GM21528 (cell line): ENCODE measurements at regions not wholly inside any gene's neighbourhood (a gene's known extent, or its start where the extent isn't known, plus 50 kb on each side); places are given as distances from the start of the nearest gene placed in this dataset.
"Not testable (repeated sequence)": the region's sequence is repeated elsewhere in the genome, so short reads cannot be mapped to it uniquely, and the experiment has no call there.

Experiments
- ATAC-seq: cut with Tn5 transposase; IDR thresholded peaks from one replicate; pipeline ENCODE4 v1.9.1; 2021; ENCODE audit warnings: mild to moderate bottlenecking, moderate library complexity; ENCODE audit not compliant: unreplicated experiment, low FRiP score

DNA sequence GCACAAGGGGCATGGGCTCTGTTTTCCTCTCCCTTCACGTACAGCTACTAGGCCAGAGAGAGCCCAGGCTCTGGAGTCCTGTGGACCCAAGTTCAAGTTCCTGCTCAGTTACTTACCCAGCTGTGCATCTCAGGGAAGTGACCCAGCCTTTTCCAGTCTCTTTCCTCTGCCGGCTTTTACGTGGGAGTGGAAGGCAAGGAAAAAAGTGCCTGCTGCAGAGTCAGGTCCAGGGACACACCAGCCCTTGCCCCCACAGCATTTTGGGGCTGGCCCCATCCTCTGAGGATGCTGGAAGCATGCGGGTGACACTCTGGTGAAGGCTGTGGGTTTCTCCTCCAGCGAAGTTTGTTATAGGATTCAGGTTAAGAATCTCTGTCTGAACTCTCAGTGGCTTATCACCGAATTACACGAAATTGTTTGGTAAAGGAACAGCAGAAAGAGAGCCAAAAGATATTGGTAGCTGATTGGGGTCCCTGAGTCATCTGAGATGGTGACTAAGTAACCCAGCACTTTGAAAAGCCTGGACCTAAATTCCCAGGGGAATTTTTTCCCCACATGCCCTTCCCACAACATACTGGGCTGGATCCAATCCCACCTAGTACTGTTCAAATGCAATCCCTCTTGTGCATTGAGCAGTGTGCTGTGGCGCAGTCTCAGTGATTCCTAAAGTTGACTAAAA lies 424.3 kb downstream of the RPS24 start:
- no peak for ATAC-seq

DNA sequence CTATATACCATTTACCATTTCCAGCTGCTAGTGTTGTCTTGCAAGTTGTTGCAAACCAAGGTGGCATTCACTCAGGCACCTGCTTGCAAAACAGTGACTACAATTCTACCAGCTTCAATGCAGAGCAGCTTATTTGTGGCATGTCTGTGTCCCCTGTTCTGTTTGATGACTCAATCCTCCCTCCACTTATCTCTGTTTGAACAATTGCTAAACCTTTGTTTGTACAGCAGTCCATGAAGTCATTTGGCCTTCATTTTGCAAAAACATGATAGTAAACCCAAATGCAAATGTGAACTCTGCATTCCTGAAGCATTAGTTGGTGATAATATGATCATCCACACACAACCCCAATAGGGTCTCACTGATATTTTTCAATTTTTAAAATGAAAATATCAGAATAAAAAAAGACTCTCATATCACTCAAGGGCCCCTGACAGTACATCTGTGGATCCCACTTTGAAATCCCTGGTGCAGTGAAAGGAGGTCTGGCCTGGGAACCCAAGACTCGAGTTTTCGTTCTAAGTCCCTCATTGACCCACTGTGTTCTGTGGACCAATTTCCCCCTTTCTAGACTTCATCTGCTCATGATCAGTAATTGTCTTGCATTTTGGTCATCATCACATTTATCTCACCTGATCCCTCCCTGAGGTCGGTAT lies 425.4 kb downstream of the RPS24 start:
- no peak for ATAC-seq

DNA sequence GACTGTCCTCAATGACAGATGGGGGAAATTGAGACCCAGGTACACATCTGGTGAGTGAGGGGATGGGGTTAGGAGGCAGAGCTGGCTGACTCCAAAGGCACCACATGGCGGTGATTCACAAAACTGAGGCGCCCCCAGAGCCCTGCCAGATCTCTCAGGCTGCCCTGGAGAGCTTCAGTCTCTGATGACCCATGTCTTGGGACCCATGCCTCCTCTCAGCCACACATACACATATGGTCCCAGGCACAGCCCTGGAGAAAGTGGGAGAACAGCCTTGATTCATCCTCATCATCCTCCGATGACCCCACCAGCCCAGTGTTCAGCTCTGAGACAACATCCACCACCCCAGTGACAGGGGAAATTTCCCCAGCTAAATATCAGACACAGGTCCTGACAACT lies 426.0 kb downstream of the RPS24 start:
- no peak for ATAC-seq

DNA sequence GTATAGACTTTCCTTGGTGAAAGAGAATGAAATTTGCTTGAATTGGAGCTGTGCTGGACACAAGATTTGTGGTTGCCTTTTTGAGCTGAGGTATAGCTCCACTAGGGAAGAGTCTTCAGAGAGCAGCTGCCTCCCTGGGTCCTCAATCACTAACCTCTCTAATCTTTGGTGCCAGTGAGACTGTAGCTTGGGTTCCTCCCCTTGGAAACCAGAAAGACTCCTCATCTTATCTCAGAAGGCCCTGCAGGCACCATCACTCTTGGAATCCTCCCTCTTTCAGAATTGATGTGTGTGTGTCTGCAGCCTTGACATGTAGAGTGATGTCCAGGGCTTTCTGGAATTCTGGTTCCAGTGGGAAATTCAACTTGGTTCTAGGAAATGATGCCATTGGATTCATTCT lies 426.5 kb downstream of the RPS24 start:
- no peak for ATAC-seq

DNA sequence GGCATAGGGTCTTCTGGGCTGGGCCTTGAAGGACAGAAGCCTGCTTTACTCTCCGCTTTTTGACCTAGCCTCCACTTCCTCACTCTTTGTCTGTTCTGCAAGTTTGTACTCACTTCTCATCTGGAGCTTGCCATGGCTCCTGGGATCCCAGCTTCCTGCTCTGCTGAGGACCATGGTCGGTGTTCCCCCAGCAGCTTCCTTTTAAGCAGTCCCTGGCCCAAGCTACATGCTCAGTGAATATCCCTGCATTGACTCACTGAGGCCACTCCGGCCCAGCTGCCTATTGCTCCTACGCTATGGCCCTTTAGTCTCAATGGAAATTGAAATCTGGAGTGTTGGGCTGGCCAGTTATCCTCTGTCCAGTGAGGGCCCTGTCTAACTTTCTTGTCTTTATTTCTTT lies 427.7 kb downstream of the RPS24 start:
- ATAC-seq, result no peak

DNA sequence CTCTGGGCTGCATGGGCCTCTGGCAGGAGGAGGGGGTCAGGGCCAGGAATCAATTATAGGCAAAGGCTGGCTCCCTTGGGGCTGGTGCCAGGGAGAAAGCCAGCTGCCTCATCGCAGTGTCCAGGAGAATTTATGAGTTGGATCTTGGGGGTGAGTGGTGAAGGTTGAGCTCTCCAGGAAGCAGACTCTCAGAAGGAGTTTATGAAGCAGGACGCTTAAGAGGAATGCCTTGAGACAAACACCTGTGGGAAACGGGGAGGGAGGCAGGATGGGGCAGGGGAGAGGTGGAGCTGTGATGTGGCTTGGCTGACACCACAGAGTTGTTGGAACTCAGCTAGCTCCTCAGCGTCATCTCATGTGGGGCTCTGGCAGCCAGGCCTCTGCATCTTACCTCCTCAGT lies 428.5 kb downstream of the RPS24 start:
- ATAC-seq, result no peak

DNA sequence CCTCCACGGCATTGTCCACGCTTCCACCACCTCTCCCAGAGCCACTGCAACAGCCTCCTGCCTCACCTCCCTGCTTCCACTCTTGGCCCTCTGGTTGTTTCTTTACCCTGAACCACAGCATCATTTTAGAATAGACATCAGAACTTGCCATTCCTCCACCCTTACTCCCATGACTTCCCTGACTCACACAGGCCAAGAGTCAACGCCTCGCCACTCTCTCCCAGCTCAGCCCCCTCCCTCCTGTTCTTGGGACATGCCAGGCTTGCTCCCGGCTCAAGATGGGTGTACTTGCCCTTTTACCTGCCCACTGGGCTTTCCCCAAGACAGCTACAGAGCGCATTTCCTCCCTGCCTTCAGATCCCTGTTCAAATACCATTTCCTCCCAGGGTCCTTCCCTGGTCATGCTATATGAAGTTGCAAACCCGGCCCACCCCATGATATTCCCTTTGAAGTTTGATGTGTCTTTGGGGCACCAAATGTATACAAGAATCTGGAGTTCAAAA lies 429.1 kb downstream of the RPS24 start:
- no peak for ATAC-seq

DNA sequence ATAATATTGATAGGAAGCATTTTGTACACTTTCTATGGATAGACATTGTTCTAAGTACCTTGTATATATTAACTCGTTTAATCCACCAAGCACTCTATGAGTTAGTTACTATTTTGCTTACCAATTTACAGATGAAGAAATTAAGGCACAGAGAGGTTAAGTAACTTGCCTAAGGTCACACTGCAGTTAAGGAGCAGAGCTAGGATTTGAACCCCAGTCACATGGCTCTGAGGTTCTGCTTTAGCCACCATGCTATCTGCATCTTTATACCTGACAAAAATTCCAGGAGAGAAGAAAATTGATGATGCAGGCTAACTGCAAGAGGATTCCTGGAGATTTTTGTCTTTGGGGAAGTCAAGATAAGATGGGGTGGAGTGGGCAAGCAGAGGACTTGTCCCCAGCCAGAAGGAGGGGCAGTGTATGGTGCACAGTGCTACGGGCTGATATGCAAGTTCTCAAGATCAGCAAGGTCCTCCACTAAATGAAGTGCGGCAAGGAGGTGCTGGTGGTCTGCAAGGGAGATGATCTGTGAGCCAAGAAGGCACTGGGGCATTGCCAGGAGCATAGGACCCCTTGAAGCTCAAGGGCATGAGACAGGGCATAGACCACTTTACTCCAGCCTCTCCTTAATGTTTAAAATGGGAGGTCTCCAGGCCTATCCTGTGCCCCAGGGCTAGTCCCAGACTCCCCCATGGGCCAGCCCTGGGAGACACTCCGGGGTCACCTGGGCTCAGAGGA lies 430.6 kb downstream of the RPS24 start:
- no peak for ATAC-seq

DNA sequence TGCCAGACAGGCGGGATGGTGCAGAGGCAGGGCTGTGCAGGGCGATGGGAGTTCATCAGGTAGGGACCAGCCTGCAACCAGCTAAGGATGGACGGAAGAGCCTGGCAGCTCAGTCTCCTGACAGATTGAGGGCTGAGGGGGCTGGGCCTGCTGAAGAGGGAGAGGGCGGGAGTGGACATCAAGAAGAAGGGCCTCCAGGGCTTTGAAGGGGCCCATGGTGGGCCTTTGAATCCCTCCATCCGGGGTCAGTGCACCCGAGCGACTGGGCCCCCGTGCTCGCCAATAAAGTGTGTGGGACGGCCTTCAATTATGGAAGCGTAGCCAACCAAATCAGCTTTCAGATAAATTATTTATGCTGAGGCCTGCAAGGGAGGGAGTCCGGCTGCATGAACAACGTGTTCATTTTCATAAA lies 431.2 kb downstream of the RPS24 start:
- ATAC-seq, result no peak

DNA sequence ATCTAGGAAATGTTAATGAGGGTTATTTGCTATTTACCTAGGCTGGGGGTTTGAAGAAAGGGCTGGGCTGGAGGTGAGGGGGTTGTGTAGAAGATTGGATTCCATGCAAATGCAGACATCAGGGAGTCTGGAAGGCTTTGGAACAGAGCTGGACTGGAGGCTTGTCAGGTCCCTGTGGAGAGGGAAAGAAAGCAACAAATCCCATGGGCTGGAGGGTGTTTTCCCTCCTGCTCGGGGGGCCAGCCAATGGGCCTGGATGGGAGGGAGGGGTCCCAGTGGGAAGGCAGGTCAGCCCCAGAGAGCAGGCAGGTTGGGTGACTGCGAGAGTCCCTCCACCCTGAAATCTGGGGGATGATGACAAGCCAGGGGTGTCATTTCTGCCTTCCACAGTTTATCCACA lies 431.8 kb downstream of the RPS24 start:
- ATAC-seq, result no peak

DNA sequence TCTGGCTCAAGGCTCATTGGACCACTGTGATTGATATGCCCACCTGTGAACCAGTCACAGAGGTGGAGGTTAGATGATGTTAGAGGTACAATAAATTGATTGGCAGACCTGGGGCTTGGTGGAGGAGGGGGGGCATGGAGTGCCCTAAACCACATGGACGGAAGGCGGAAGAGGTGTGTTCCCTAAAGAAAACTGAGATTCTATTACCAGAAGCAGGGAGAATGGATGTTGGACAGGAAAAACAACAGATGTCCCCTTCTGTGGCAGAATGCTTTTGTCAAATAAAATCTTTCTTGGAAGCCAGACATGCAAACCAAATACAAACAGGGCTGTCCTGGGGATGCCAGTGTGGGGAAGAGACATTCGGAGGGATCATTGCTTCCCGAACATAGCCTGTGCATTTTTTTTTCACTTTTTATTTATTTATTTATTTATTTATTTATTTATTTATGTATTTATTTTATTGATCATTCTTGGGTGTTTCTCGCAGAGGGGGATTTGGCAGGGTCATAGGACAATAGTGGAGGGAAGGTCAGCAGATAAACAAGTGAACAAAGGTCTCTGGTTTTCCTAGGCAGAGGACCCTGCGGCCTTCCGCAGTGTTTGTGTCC lies 433.9 kb downstream of the RPS24 start:
- no peak for ATAC-seq

DNA sequence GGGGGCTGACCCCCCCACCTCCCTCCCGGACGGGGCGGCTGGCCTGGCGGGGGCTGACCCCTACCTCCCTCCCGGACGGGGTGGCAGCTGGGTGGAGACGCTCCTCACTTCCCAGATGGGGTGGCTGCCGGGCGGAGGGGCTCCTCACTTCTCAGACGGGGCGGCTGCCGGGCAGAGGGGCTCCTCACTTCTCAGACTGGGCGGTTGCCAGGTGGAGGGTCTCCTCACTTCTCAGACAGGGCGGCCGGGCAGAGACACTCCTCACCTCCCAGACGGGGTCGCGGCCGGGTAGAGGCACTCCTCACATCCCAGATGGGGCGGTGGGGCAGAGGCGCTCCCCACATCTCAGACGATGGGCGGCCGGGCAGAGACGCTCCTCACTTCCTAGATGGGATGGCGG lies 435.1 kb downstream of the RPS24 start:
- not testable (repeated sequence) for ATAC-seq

DNA sequence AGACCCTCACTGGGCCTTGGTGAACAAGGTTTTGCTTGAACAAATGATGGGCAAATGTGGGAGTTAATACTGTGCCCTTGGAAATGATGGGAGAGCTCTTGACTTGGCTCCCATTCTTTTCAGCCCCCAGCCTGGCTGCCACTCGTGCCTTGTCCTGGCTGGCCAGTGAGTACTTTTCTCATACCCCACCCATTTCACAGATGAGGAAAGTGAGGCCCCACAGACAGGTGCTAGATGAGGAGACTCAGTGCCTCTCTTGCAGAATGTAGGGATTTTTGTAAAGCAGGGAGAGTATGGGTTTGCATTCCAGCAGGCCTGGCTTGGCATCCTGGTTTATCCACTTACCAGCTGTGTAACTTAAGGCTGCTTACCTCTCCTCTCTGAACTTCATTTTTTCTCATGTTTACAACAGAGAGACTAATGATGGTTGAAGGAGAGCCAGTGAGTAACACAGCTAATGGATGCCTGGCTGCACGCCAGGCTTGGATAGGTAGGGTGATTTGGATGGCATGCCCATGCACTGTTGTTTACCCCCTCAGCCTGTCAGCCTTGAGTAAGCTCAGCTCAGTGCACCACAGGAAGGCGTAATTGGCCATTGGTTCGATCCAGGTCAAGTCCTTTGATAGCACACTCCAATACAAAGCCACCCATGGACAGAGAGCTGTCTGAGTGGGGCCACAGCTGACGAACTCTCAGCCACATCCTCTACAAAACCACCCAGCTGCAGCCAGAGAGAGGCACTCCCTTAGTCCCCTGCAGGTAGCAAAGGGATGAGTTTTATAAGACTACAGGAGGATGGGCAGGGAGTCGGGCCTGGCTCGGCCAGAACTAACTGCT lies 436.8 kb downstream of the RPS24 start:
- ATAC-seq, result no peak

DNA sequence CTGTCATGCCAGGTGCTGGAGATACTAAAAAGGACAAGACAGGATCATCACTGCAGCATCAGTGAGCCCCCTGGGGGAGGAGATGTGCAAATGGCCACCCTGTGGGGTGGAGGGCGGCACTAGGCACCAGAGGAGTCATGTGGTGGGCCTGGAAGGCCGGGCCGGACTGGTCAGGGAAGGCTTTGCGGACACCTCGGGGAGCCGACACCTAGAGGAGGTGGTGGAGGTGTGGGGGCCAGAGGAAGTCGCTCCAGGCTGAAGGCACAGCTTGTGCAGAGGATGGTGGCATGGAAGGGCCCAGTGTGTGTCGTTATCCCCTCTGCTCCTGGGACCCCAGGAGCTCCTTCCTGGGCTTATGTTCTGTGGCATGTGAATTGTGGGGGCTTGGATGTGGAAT lies 437.7 kb downstream of the RPS24 start:
- ATAC-seq, result no peak

DNA sequence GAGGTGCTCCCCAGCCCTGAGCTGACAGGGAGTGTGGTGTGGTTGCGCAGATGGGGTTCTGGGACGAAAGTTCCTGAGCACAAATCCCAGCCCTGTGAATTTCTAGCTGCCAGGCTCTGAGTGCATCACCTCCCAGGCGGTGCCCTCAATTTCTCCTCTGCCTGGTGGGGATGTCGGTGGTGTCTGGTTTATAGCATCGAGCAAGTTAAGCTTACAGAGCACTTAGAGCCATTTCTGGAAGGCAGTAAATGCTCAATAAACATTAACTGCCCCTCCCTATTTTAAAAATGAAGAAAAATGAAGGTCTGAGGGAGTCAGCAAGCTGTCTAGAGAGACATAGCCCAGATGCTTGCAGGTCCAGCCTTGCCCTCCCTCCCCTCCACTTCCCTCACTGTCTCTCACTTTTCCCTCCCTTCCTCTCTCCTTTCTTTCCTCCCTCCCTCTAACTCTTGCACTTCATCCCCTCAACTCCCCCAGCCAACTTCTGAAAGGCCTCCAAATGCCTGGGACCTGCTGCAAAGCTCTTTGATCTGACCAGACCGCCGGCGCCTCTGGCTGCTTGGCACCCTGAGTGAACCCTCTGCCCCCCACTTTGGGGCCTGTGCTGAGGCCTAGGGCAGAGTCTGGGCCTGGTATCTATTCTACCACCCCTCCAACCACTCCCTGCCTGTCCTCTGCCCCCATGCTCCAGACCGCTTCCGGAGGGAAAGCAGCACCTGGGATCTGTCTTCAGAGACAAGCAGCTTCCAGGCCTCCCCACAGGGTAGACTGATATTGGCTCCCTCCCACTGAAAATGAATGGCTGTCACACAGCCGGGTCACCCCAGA lies 438.3 kb downstream of the RPS24 start:
- ATAC-seq, result no peak

DNA sequence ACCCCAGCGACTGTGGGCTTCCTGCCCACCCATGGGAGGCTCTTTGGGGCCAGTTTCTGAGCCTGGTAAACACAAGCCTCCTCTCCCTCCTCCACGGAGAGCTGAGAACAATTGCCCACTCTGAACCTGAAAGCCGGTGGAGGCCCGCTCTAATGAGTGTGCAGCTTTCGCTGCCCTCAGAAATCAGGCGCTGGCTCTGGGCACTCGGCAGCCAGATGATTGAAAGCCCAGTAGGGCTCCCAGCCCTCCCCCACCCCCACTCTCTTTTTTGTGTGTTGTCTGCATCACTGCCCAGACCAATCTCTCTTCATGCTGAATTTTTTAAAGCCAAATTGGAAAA lies 438.9 kb downstream of the RPS24 start:
- ATAC-seq, result no peak

DNA sequence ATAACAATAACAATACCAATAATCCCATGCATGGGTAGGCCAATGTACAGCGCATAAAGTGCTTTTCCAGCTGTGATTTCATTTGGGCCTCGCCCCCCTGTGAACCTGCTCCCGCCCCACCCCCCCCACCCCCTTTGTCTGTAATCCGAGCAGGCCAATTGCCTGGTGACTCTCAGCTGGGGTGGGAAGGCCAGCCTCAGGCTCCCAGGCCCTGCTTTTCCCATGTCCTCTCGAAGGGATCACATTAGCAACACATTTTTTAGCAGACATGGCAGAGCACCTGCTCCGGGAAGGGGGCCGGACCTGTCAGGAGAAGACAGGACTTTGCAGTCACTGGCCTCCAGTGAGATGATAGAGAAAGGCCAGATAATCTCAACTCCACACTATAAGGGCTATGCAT lies 439.3 kb downstream of the RPS24 start:
- ATAC-seq, result no peak

DNA sequence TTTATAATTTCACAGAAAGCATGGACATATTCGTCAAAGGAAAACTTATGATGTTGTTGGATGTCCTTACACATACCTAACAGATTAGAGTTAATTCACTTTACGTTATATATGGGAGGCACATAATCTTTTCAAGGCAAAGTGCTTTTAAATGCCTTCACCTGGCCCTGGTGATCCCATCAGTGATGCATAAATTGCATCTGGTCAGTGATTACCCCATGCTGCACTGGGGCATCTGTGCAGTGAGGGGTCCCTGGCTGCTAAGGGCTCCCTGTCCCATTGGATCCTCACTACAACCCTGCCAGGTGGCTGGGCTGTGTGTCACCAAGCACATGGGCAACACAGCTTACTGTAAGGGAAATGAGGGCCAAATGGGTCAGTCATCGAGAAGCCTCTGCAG lies 441.1 kb downstream of the RPS24 start:
- ATAC-seq, result no peak

DNA sequence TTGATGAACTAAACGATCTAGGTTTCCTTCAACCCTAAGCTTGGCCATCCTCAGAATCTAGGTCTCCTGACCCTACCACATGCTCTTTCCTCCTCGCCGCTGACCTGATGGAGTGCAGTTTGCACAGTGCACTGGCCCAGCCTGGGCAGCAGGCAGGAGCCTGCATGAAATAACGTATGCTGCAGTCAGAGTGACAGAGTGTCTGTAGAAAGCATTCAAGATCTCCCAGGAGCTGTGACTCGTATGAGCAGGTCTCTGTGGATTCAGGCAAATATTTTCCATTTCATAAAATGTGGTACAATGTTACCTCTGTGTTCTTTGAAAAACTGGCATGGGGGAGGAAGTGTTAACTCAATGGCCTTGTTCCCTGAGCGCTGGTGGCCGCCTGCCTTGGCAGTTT lies 441.8 kb downstream of the RPS24 start:
- ATAC-seq, result no peak

DNA sequence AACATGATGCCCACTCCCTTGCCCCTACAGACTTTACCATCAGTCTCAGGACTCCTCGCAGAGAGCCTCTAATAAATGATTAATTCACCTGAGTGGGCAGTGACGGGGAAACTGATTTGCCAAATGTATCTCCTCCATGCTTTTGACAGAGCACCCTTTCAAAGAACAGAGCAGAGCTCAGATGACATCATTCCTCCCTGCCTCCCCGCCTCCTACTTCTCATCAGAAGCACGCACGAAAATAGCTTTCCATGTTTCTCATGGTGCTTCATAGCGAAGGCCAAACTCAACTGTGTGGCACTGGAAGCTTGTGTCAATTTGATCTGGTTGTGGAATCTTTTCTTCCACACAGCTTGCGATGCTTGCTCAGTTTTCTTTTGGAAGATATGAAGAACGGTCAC lies 442.5 kb downstream of the RPS24 start:
- no peak for ATAC-seq
